GM12892 (cell line): ENCODE measurements at regions not wholly inside any gene's neighbourhood (a gene's known extent, or its start where the extent isn't known, plus 50 kb on each side); places are given as distances from the start of the nearest gene placed in this dataset.

Experiments used
- POLR2A ChIP-seq: IDR thresholded peaks from 2 replicates; pipeline ENCODE4 v1.6.1; 2011; ENCODE audit warnings: low read depth, low read length, control low read depth
- POLR2AphosphoS5 ChIP-seq: IDR thresholded peaks from 2 replicates; pipeline ENCODE4 v1.6.1; 2011; ENCODE audit warnings: low read depth, low read length, control low read depth

- TF ChIP-seq POLR2AphosphoS5 (no peak), POLR2A (no peak)
These were observed 253.5 kb upstream of the ATP10B start for GRCh38 chr5:161105525-161105924.
